H9 (cell line): ENCODE measurements at regions not wholly inside any gene's neighbourhood (a gene's known extent, or its start where the extent isn't known, plus 50 kb on each side); places are given as distances from the start of the nearest gene placed in this dataset.

Source experiments
- DNase-seq: peaks from one replicate; pipeline ENCODE4 v3.0.0-alpha.2; 2017
- H2AFZ ChIP-seq: one replicate; pipeline ENCODE4 v1.6.1; 2013; ENCODE audit warnings: mild to moderate bottlenecking, low read length, control low read depth, moderate library complexity
- H2AK5ac ChIP-seq: 2 replicates; pipeline ENCODE4 v1.6.1; 2013; ENCODE audit warnings: low read length, control low read depth, mixed read lengths; ENCODE audit not compliant: insufficient read length
- H2BK120ac ChIP-seq: one replicate; pipeline ENCODE4 v1.6.1; 2013; ENCODE audit warnings: low read depth, mild to moderate bottlenecking, low read length, control low read depth, inconsistent platforms; ENCODE audit not compliant: poor library complexity, severe bottlenecking
- H2BK12ac ChIP-seq: 2 replicates; pipeline ENCODE4 v1.6.1; 2013; ENCODE audit warnings: low read length, control low read depth, mixed read lengths, low read depth; ENCODE audit not compliant: insufficient read length
- H2BK15ac ChIP-seq: 2 replicates; pipeline ENCODE4 v1.6.1; 2013; ENCODE audit warnings: low read depth, low read length, control low read depth
- H2BK20ac ChIP-seq: one replicate; pipeline ENCODE4 v1.6.1; 2013; ENCODE audit warnings: low read depth, mild to moderate bottlenecking, low read length, control low read depth, inconsistent platforms; ENCODE audit not compliant: poor library complexity, severe bottlenecking
- H2BK5ac ChIP-seq: 2 replicates; pipeline ENCODE4 v1.6.1; 2013; ENCODE audit warnings: low read length, control low read depth, mixed read lengths; ENCODE audit not compliant: insufficient read length
- H3K14ac ChIP-seq: 2 replicates; pipeline ENCODE4 v1.6.1; 2013; ENCODE audit warnings: low read length, control low read depth; ENCODE audit not compliant: insufficient read depth
- H3K18ac ChIP-seq: 2 replicates; pipeline ENCODE4 v1.6.1; 2013; ENCODE audit warnings: low read depth, mild to moderate bottlenecking, mixed read lengths, low read length, control low read depth; ENCODE audit not compliant: insufficient read length
- H3K23ac ChIP-seq: 2 replicates; pipeline ENCODE4 v1.6.1; 2013; ENCODE audit warnings: low read length, control low read depth, mixed read lengths, low read depth; ENCODE audit not compliant: insufficient read length
- H3K23me2 ChIP-seq: 2 replicates; pipeline ENCODE4 v1.6.1; 2013; ENCODE audit warnings: low read depth, mild to moderate bottlenecking, mixed read lengths, low read length, control low read depth; ENCODE audit not compliant: insufficient read length, poor library complexity, severe bottlenecking
- H3K27ac ChIP-seq: 2 replicates; pipeline ENCODE4 v1.5.1; 2013; ENCODE audit warnings: low read length, control low read depth, mixed read lengths, low read depth; ENCODE audit not compliant: insufficient read length
- H3K27me3 ChIP-seq: 2 replicates; pipeline ENCODE4 v1.6.1; 2013; ENCODE audit warnings: low read length, control low read depth, inconsistent platforms; ENCODE audit not compliant: insufficient read depth
- H3K4ac ChIP-seq: 2 replicates; pipeline ENCODE4 v1.6.1; 2013; ENCODE audit warnings: low read depth, mild to moderate bottlenecking, control low read depth, inconsistent platforms, low read length, moderate library complexity
- H3K4me1 ChIP-seq: 2 replicates; pipeline ENCODE4 v1.6.1; 2013; ENCODE audit warnings: low read length, control low read depth, inconsistent platforms; ENCODE audit not compliant: insufficient read depth
- H3K4me2 ChIP-seq: 2 replicates; pipeline ENCODE4 v1.6.1; 2013; ENCODE audit warnings: low read length, control low read depth, mixed read lengths; ENCODE audit not compliant: insufficient read length, insufficient read depth
- H3K56ac ChIP-seq: 2 replicates; pipeline ENCODE4 v1.6.1; 2013; ENCODE audit warnings: low read depth, mild to moderate bottlenecking, mixed read lengths, low read length, control low read depth; ENCODE audit not compliant: insufficient read length
- H3K79me1 ChIP-seq: 2 replicates; pipeline ENCODE4 v1.6.1; 2013; ENCODE audit warnings: low read depth, mild to moderate bottlenecking, moderate library complexity, low read length, control low read depth, inconsistent platforms; ENCODE audit not compliant: insufficient read depth, poor library complexity, severe bottlenecking
- H3K79me2 ChIP-seq: 2 replicates; pipeline ENCODE4 v1.6.1; 2013; ENCODE audit warnings: low read length, control low read depth, inconsistent platforms; ENCODE audit not compliant: insufficient read depth
- H3K9ac ChIP-seq: 2 replicates; pipeline ENCODE4 v1.6.1; 2013; ENCODE audit warnings: low read length, control low read depth, mixed read lengths; ENCODE audit not compliant: insufficient read length; ENCODE audit errors: extremely low read depth
- H3K9me3 ChIP-seq: one replicate; pipeline ENCODE4 v1.6.1; 2013; ENCODE audit warnings: low read depth, low read length, inconsistent platforms; ENCODE audit not compliant: control insufficient read depth
- H3T11ph ChIP-seq: one replicate; pipeline ENCODE4 v1.6.1; 2013; ENCODE audit warnings: mild to moderate bottlenecking, low read length, control low read depth, inconsistent platforms
- H4K20me1 ChIP-seq: one replicate; pipeline ENCODE4 v1.6.1; 2013; ENCODE audit not compliant: control insufficient read depth, insufficient read length, insufficient read depth
- H4K5ac ChIP-seq: 2 replicates; pipeline ENCODE4 v1.6.1; 2013; ENCODE audit warnings: low read depth, mild to moderate bottlenecking, mixed read lengths, low read length, control low read depth; ENCODE audit not compliant: insufficient read length
- H4K8ac ChIP-seq: replicated peaks from 2 replicates; pipeline ENCODE4 v1.6.1; 2013; ENCODE audit warnings: low read length, control low read depth, mixed read lengths, low read depth; ENCODE audit not compliant: insufficient read length
- H4K91ac ChIP-seq: 2 replicates; pipeline ENCODE4 v1.6.1; 2013; ENCODE audit warnings: low read depth, mild to moderate bottlenecking, moderate library complexity, mixed read lengths, low read length, control low read depth; ENCODE audit not compliant: insufficient read length
- H3K27ac Mint-ChIP-seq, 3 experiments: 2 replicates in 2 of 3; 3 replicates in 1 of 3; pipeline ENCODE4 v1.8.0; 2020 to 2021; ENCODE audit warnings: mixed read lengths in 3 of 3, mild to moderate bottlenecking in 1 of 3, moderate library complexity in 1 of 3
- H3K27me3 Mint-ChIP-seq: 2 replicates; pipeline ENCODE4 v1.8.0; 2021; ENCODE audit warnings: low read depth, mild to moderate bottlenecking, moderate library complexity, mixed read lengths
- H3K36me3 Mint-ChIP-seq, 3 experiments: 2 replicates in 2 of 3; 3 replicates in 1 of 3; pipeline ENCODE4 v1.8.0; 2020 to 2021; ENCODE audit warnings: low read depth in 3 of 3, mixed read lengths in 3 of 3; ENCODE audit not compliant: insufficient read depth in 1 of 3
- H3K4me1 Mint-ChIP-seq, 2 experiments: 2 replicates each; pipeline ENCODE4 v1.8.0; 2020; ENCODE audit warnings: mixed read lengths in 2 of 2
- H3K4me3 Mint-ChIP-seq, 2 experiments: 2 replicates in 1 of 2; 3 replicates in 1 of 2; pipeline ENCODE4 v1.8.0; 2020 to 2021; ENCODE audit warnings: mild to moderate bottlenecking in 2 of 2, mixed read lengths in 2 of 2, moderate library complexity in 1 of 2
- H3K9me3 Mint-ChIP-seq, 2 experiments: 2 replicates in 1 of 2; 3 replicates in 1 of 2; pipeline ENCODE4 v1.8.0; 2020; ENCODE audit warnings: mild to moderate bottlenecking in 2 of 2, mixed read lengths in 2 of 2, moderate library complexity in 1 of 2
- CTCF ChIP-seq: fragments of 200-600 bp; sonication (generic); conservative IDR thresholded peaks from 3 replicates; pipeline ENCODE4 v1.8.0; 2021; ENCODE audit warnings: antibody characterized with exemption, mild to moderate bottlenecking
- WGBS: extraction: QIAGEN DNeasy Blood & Tissue Kit; methylation state at CpG from one replicate; pipeline ENCODE4 v1.1.7; 2013; ENCODE audit warnings: missing lambda C conversion rate, low lambda C conversion rate, mixed read lengths; ENCODE audit not compliant: insufficient read length; ENCODE audit errors: extremely low coverage; 5-methylcytosine and 5-hydroxymethylcytosine counted together

GRCh38 chr13:44786756-44787155, 202.5 kb downstream of the NUFIP1 start:
- no peaks in the 10 kb centered on the region for H3K9me3 Mint-ChIP-seq
- H3K23ac ChIP-seq: no peak overlapping the region
- no peak overlapping the region for H3K18ac ChIP-seq
- no CpG with 5 or more reads among the region's 3 CpGs for WGBS
- H3K4me1 ChIP-seq: no peaks in the 10 kb centered on the region
- H3K27me3 Mint-ChIP-seq: no peaks in the 10 kb centered on the region; the same call in 1 of the 2 replicates
- H2BK20ac ChIP-seq: no peak overlapping the region
- no peaks in the 10 kb centered on the region for H3K23me2 ChIP-seq
- no peak overlapping the region for H3T11ph ChIP-seq
- no peak overlapping the region for H3K9ac ChIP-seq
- no peak overlapping the region for H4K5ac ChIP-seq
- no peaks in the 10 kb centered on the region for H3K79me1 ChIP-seq
- H4K8ac ChIP-seq: no peak overlapping the region
- H3K4ac ChIP-seq: no peak overlapping the region
- no peak overlapping the region for H3K27ac ChIP-seq
- H3K4me1 Mint-ChIP-seq: peaks cover 2 to 7% of the 10 kb centered on the region in 2 experiments; a peak in 1 of 4 replicates
- no peak for TF ChIP-seq CTCF
- H3K9me3 ChIP-seq: no peaks in the 10 kb centered on the region
- no peak overlapping the region for H3K14ac ChIP-seq
- H3K27ac Mint-ChIP-seq: no peak overlapping the region
- no peak for DNase-seq
- no peak overlapping the region for H2BK15ac ChIP-seq
- H2BK120ac ChIP-seq: no peak overlapping the region
- H4K91ac ChIP-seq: no peak overlapping the region
- no peaks in the 10 kb centered on the region for H3K79me2 ChIP-seq
- H4K20me1 ChIP-seq: no peaks in the 10 kb centered on the region
- no peak overlapping the region for H2AK5ac ChIP-seq
- H2BK12ac ChIP-seq: no peak overlapping the region
- H2AFZ ChIP-seq: no peak overlapping the region
- no peaks in the 10 kb centered on the region for H3K36me3 Mint-ChIP-seq
- no peak overlapping the region for H3K56ac ChIP-seq
- H3K27me3 ChIP-seq: no peaks in the 10 kb centered on the region
- no peak overlapping the region for H3K4me3 Mint-ChIP-seq
- no peak overlapping the region for H2BK5ac ChIP-seq
- H3K4me2 ChIP-seq: no peak overlapping the region
